Fibroblast of upper back skin (primary cell): ENCODE measurements at regions not wholly inside any gene's neighbourhood (a gene's known extent, or its start where the extent isn't known, plus 50 kb on each side); places are given as distances from the start of the nearest gene placed in this dataset.

ENCODE experiments used
- DNase-seq: peaks from one replicate; pipeline ENCODE4 v3.0.0-alpha.2; 2013

GRCh38 chr12:66859751-66860440 is 181.0 kb upstream of the GRIP1 start:
- DNase-seq, result no peak

- DNase-seq, result peak; percentile 57
Observed at GRCh38 chr12:66860752-66861750, 182.2 kb upstream of the GRIP1 start.

GRCh38 chr12:66862356-66862985 is 183.6 kb upstream of the GRIP1 start:
- no peak for DNase-seq

- no peak for DNase-seq
Observed at GRCh38 chr12:66863276-66863675, 184.4 kb upstream of the GRIP1 start.

- DNase-seq, result no peak
Observed at GRCh38 chr12:66877925-66878324, 199.0 kb upstream of the GRIP1 start.

GRCh38 chr12:66879409-66879808 is 200.5 kb upstream of the GRIP1 start:
- no peak for DNase-seq

- no peak for DNase-seq
Observed at GRCh38 chr12:66881386-66881785, 202.5 kb upstream of the GRIP1 start.

- no peak for DNase-seq
Observed at GRCh38 chr12:66884091-66884490, 205.2 kb upstream of the GRIP1 start.

- DNase-seq, result no peak
Observed at GRCh38 chr12:66885115-66885875, 206.4 kb upstream of the GRIP1 start.

GRCh38 chr12:66896797-66897196 is 217.9 kb upstream of the GRIP1 start:
- no peak for DNase-seq

- DNase-seq, result no peak
Observed at GRCh38 chr12:66898700-66899469, 220.0 kb upstream of the GRIP1 start.

GRCh38 chr12:66899588-66899987 is 220.7 kb upstream of the GRIP1 start:
- DNase-seq, result no peak

GRCh38 chr12:66900616-66901015 is 221.7 kb upstream of the GRIP1 start:
- peak; percentile 1 for DNase-seq

GRCh38 chr12:66901138-66901932 is 222.5 kb upstream of the GRIP1 start:
- no peak for DNase-seq

- DNase-seq, result no peak
Observed at GRCh38 chr12:66902020-66902419, 223.1 kb upstream of the GRIP1 start.

- no peak for DNase-seq
Observed at GRCh38 chr12:66903782-66904396, 225.0 kb upstream of the GRIP1 start.

- DNase-seq, result no peak
Observed at GRCh38 chr12:66905201-66905600, 226.3 kb upstream of the GRIP1 start.

- DNase-seq, result no peak
Observed at GRCh38 chr12:66910366-66910974, 231.6 kb upstream of the GRIP1 start.

- DNase-seq, result no peak
Observed at GRCh38 chr12:66915306-66915904, 236.5 kb upstream of the GRIP1 start.

GRCh38 chr12:66916189-66916588 is 237.3 kb upstream of the GRIP1 start:
- DNase-seq, result no peak
